ENCODE measurements at regions not wholly inside any gene's neighbourhood (a gene's known extent, or its start where the extent isn't known, plus 50 kb on each side); places are given as distances from the start of the nearest gene placed in this dataset.

DNA sequence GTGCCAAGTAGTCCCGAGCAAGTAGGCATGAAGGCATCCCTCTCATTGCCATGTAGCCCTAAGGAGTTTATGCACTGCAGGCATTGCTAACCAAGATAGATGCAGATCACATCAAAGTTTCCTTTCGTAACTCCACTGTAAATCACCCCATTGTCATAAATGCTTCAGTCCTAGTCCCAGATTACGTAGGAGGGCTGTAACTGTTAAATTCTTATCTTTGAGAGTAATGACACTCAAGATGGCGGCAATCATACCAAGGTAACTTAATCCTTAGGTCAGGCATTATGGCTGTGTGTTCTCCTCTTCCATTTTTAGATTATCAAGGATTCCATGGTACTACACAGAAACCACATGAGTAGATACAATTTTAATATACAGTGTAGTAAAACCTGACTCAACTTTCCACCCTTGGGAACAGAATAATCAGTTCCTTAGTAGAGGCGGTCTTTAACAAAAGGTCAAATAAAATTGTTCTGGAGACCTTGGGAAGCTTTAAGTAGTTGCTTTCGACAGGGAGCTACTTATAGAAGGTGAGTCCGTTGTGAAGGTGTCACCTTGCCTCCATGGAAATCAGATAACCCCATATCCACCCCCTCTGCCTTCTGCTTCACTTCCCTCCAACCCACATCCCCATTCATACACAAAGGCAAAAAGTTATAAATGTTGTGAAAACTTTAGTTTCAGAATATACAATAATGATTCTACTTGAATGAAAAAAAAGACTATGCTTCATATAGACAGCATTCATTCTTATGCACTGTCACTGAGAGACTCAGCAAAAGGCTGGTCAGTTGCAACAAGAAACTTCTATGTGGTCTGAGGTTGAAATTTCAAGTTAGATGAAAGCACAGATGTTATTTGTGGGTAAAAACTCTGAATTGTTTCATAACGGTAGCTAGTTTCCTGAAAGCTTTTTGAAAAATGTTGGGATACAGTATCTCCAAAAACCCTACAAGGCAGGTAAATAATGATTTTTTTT lies 64.8 kb upstream of the GALNT5 start:
- H3K9me3 ChIP-seq (ENCODE audit: control insufficient read depth in 5 of 5, low read length in 5 of 5): no peaks in the 10 kb centered on the region
- no peak overlapping the region for H3K27ac ChIP-seq (ENCODE audit: low read depth, low read length)
- no peak overlapping the region for H3K9ac ChIP-seq (ENCODE audit: low read length in 5 of 5)
- H3K36me3 ChIP-seq (ENCODE audit: control insufficient read depth in 5 of 5, insufficient read depth in 5 of 5, low read length in 5 of 5): no peaks in the 10 kb centered on the region
- no peak overlapping the region for H3K4me3 ChIP-seq (ENCODE audit: low read depth in 1 of 5, low read length in 5 of 5)
- H3K27me3 ChIP-seq (ENCODE audit: control insufficient read depth in 5 of 5, insufficient read depth in 4 of 5, low read length in 5 of 5): no peaks in the 10 kb centered on the region
- H3K4me1 ChIP-seq (ENCODE audit: control insufficient read depth in 5 of 5, insufficient read depth in 5 of 5, low read length in 5 of 5): peaks cover 0 to 4% (median 0%) of the 10 kb centered on the region in 5 donors

- H3K36me3 ChIP-seq (ENCODE audit: control insufficient read depth in 5 of 5, insufficient read depth in 5 of 5, low read length in 5 of 5): no peaks in the 10 kb centered on the region
- no peak overlapping the region for H3K9ac ChIP-seq (ENCODE audit: low read length in 5 of 5)
- no peaks in the 10 kb centered on the region for H3K27me3 ChIP-seq (ENCODE audit: control insufficient read depth in 5 of 5, insufficient read depth in 4 of 5, low read length in 5 of 5)
- H3K4me1 ChIP-seq (ENCODE audit: control insufficient read depth in 5 of 5, insufficient read depth in 5 of 5, low read length in 5 of 5): peaks cover 0 to 4% (median 0%) of the 10 kb centered on the region in 5 donors
- no peak overlapping the region for H3K4me3 ChIP-seq (ENCODE audit: low read depth in 1 of 5, low read length in 5 of 5)
- no peak overlapping the region for H3K27ac ChIP-seq (ENCODE audit: low read depth, low read length)
- H3K9me3 ChIP-seq (ENCODE audit: control insufficient read depth in 5 of 5, low read length in 5 of 5): no peaks in the 10 kb centered on the region
Observed at GRCh38 chr2:157193461-157193860, 64.0 kb upstream of the GALNT5 start.

DNA sequence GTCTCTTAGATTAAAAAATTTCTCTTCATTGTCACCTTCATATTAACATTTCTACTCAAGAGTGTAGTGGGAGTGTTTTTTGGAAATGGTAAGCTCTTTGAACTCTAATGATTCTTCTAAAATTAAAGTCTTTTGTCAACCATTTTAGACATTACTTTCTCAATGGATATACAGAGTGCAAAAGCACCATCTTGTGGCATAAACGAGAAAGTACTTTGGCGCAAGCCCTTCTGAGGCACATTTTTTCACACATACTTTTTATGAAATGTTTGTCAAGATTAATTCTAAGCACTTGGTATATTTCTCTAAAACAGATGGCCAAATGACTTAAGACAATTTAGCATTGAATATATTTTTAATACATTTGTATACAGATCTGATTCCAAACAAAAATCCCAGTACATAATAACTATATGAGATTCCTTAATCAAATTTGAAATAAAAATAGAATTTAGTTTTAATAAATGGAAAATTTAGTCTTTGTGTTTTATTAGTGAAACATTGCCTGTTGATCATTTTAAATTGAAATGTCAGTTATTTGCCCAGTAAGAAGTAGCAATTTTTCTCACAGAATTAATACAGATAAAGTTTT lies 63.3 kb upstream of the GALNT5 start:
- no peaks in the 10 kb centered on the region for H3K9me3 ChIP-seq (ENCODE audit: control insufficient read depth in 5 of 5, low read length in 5 of 5)
- no peaks in the 10 kb centered on the region for H3K27me3 ChIP-seq (ENCODE audit: control insufficient read depth in 5 of 5, insufficient read depth in 4 of 5, low read length in 5 of 5)
- no peak overlapping the region for H3K4me3 ChIP-seq (ENCODE audit: low read depth in 1 of 5, low read length in 5 of 5)
- no peaks in the 10 kb centered on the region for H3K36me3 ChIP-seq (ENCODE audit: control insufficient read depth in 5 of 5, insufficient read depth in 5 of 5, low read length in 5 of 5)
- no peak overlapping the region for H3K27ac ChIP-seq (ENCODE audit: low read depth, low read length)
- H3K4me1 ChIP-seq (ENCODE audit: control insufficient read depth in 5 of 5, insufficient read depth in 5 of 5, low read length in 5 of 5): peaks cover 0 to 4% (median 0%) of the 10 kb centered on the region in 5 donors
- no peak overlapping the region for H3K9ac ChIP-seq (ENCODE audit: low read length in 5 of 5)

- no peaks in the 10 kb centered on the region for H3K27me3 ChIP-seq (ENCODE audit: control insufficient read depth in 5 of 5, insufficient read depth in 4 of 5, low read length in 5 of 5)
- H3K4me3 ChIP-seq (ENCODE audit: low read depth in 1 of 5, low read length in 5 of 5): no peak overlapping the region
- H3K9me3 ChIP-seq (ENCODE audit: control insufficient read depth in 5 of 5, low read length in 5 of 5): no peaks in the 10 kb centered on the region
- H3K4me1 ChIP-seq (ENCODE audit: control insufficient read depth in 5 of 5, insufficient read depth in 5 of 5, low read length in 5 of 5): peaks cover 0 to 4% (median 0%) of the 10 kb centered on the region in 5 donors
- no peak overlapping the region for H3K9ac ChIP-seq (ENCODE audit: low read length in 5 of 5)
- H3K27ac ChIP-seq (ENCODE audit: low read depth, low read length): no peak overlapping the region
- H3K36me3 ChIP-seq (ENCODE audit: control insufficient read depth in 5 of 5, insufficient read depth in 5 of 5, low read length in 5 of 5): no peaks in the 10 kb centered on the region
Observed at GRCh38 chr2:157194844-157195243, 62.7 kb upstream of the GALNT5 start.

DNA sequence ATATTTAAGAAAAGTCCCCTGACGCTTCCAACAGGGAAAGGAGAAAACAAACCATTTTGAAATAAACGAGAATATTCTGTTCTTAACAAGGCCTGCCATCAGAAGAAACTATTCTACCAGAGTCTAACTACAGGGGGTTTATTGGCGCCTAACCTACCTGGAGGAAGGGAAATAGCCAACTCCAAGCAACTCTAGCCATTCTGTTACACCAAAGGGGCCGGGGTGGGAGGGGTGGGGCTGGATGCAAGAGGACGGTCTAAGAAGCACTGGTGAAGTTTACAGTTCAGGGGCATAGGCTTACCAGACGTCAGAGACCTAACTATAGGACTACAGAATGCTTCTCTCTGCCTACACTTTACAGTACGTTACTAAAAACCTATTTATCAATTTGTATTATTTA lies 60.5 kb upstream of the GALNT5 start:
- no peak overlapping the region for H3K27ac ChIP-seq (ENCODE audit: low read depth, low read length)

DNA sequence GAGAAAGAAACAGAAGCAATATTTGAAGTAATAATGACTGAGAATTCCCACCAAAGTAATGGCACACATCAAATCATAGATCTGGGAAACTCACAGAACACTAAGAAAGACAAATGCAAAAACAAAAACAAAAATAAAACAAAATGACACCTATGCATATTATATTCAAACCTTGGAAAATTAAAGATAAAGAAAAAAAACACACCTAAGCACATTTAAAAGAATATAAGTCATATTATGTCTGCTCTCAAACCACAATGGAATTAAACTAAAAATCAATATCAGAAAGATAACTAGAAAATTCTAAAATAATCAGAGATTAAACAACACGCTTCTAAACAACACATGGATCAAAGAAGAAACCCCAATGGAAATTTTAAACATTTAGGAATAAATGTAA lies 59.7 kb upstream of the GALNT5 start:
- H3K36me3 ChIP-seq (ENCODE audit: control insufficient read depth in 5 of 5, insufficient read depth in 5 of 5, low read length in 5 of 5): no peaks in the 10 kb centered on the region
- H3K4me3 ChIP-seq (ENCODE audit: low read depth in 1 of 5, low read length in 5 of 5): no peak overlapping the region
- no peaks in the 10 kb centered on the region for H3K9me3 ChIP-seq (ENCODE audit: control insufficient read depth in 5 of 5, low read length in 5 of 5)
- H3K9ac ChIP-seq (ENCODE audit: low read length in 5 of 5): no peak overlapping the region
- no peak overlapping the region for H3K27ac ChIP-seq (ENCODE audit: low read depth, low read length)
- H3K4me1 ChIP-seq (ENCODE audit: control insufficient read depth in 5 of 5, insufficient read depth in 5 of 5, low read length in 5 of 5): peaks cover 0 to 4% (median 0%) of the 10 kb centered on the region in 5 donors
- no peaks in the 10 kb centered on the region for H3K27me3 ChIP-seq (ENCODE audit: control insufficient read depth in 5 of 5, insufficient read depth in 4 of 5, low read length in 5 of 5)

More for the DNA sequence above, 60.5 kb upstream of the GALNT5 start:
- Histone ChIP-seq H3K9ac (ENCODE audit: low read length in 5 of 5) (no peak overlapping the region), H3K9me3 (ENCODE audit: control insufficient read depth in 5 of 5, low read length in 5 of 5) (no peaks in the 10 kb centered on the region), H3K36me3 (ENCODE audit: control insufficient read depth in 5 of 5, insufficient read depth in 5 of 5, low read length in 5 of 5) (no peaks in the 10 kb centered on the region), H3K27me3 (ENCODE audit: control insufficient read depth in 5 of 5, insufficient read depth in 4 of 5, low read length in 5 of 5) (no peaks in the 10 kb centered on the region), H3K4me3 (ENCODE audit: low read depth in 1 of 5, low read length in 5 of 5) (no peak overlapping the region), H3K4me1 (ENCODE audit: control insufficient read depth in 5 of 5, insufficient read depth in 5 of 5, low read length in 5 of 5) (peaks cover 0 to 4% (median 0%) of the 10 kb centered on the region in 5 donors)

- H3K27ac ChIP-seq (ENCODE audit: low read depth, low read length): no peak overlapping the region
- H3K4me1 ChIP-seq (ENCODE audit: control insufficient read depth in 5 of 5, insufficient read depth in 5 of 5, low read length in 5 of 5): no peaks in the 10 kb centered on the region
- H3K4me3 ChIP-seq (ENCODE audit: low read depth in 1 of 5, low read length in 5 of 5): no peak overlapping the region
- no peak overlapping the region for H3K9ac ChIP-seq (ENCODE audit: low read length in 5 of 5)
- no peaks in the 10 kb centered on the region for H3K9me3 ChIP-seq (ENCODE audit: control insufficient read depth in 5 of 5, low read length in 5 of 5)
- no peaks in the 10 kb centered on the region for H3K27me3 ChIP-seq (ENCODE audit: control insufficient read depth in 5 of 5, insufficient read depth in 4 of 5, low read length in 5 of 5)
- H3K36me3 ChIP-seq (ENCODE audit: control insufficient read depth in 5 of 5, insufficient read depth in 5 of 5, low read length in 5 of 5): no peaks in the 10 kb centered on the region
Observed at GRCh38 chr2:157203651-157204050, 53.9 kb upstream of the GALNT5 start.

- no peak overlapping the region for H3K4me3 ChIP-seq (ENCODE audit: low read depth in 1 of 5, low read length in 5 of 5)
- H3K9ac ChIP-seq (ENCODE audit: low read length in 5 of 5): no peak overlapping the region
- no peaks in the 10 kb centered on the region for H3K36me3 ChIP-seq (ENCODE audit: control insufficient read depth in 5 of 5, insufficient read depth in 5 of 5, low read length in 5 of 5)
- no peaks in the 10 kb centered on the region for H3K27me3 ChIP-seq (ENCODE audit: control insufficient read depth in 5 of 5, insufficient read depth in 4 of 5, low read length in 5 of 5)
- no peak overlapping the region for H3K27ac ChIP-seq (ENCODE audit: low read depth, low read length)
- no peaks in the 10 kb centered on the region for H3K4me1 ChIP-seq (ENCODE audit: control insufficient read depth in 5 of 5, insufficient read depth in 5 of 5, low read length in 5 of 5)
- no peaks in the 10 kb centered on the region for H3K9me3 ChIP-seq (ENCODE audit: control insufficient read depth in 5 of 5, low read length in 5 of 5)
Observed at GRCh38 chr2:157204401-157204800, 53.1 kb upstream of the GALNT5 start.

DNA sequence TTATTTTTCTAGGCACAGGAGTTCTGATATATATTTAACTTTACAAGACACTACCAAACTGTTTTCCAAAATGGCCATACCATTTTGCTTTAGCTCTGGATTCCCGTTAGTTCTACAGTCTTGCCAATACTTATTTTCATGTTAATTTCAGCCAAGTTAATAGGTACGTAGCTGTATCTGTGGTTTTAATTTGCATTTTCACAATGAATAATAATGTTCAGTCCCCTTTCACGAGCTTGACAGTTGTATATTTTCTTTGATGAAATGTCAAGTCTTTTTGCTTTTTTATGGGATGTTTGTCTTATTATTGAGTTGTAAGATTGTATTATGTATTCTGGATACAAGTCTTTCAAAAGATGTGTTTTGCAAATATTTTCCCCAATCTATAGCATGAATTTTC lies 50.6 kb upstream of the GALNT5 start:
- no peaks in the 10 kb centered on the region for H3K27me3 ChIP-seq (ENCODE audit: control insufficient read depth in 5 of 5, insufficient read depth in 4 of 5, low read length in 5 of 5)
- no peaks in the 10 kb centered on the region for H3K36me3 ChIP-seq (ENCODE audit: control insufficient read depth in 5 of 5, insufficient read depth in 5 of 5, low read length in 5 of 5)
- no peak overlapping the region for H3K4me3 ChIP-seq (ENCODE audit: low read depth in 1 of 5, low read length in 5 of 5)
- no peak overlapping the region for H3K27ac ChIP-seq (ENCODE audit: low read depth, low read length)
- no peaks in the 10 kb centered on the region for H3K4me1 ChIP-seq (ENCODE audit: control insufficient read depth in 5 of 5, insufficient read depth in 5 of 5, low read length in 5 of 5)
- H3K9ac ChIP-seq (ENCODE audit: low read length in 5 of 5): no peak overlapping the region
- no peaks in the 10 kb centered on the region for H3K9me3 ChIP-seq (ENCODE audit: control insufficient read depth in 5 of 5, low read length in 5 of 5)

All from subcutaneous abdominal adipose tissue (tissue), 5 donors.